ENCODE measurements at regions not wholly inside any gene's neighbourhood (a gene's known extent, or its start where the extent isn't known, plus 50 kb on each side); places are given as distances from the start of the nearest gene placed in this dataset.

GRCh38 chr13:65347420-65348030, 1882.6 kb downstream of the PCDH9 start:
- TF ChIP-seq RAD21 (IDR thresholded peaks at IDR 0.05; ENCODE audit: low read depth) (no peak), REST (IDR thresholded peaks at IDR 0.05; ENCODE audit: low read depth) (no peak), TEAD4 (IDR thresholded peaks at IDR 0.05) (no peak), NFIC (IDR thresholded peaks at IDR 0.05) (no peak), MAX (IDR thresholded peaks at IDR 0.05) (no peak), CEBPB (IDR thresholded peaks at IDR 0.05) (no peak), EGR1 (IDR thresholded peaks at IDR 0.05) (no peak), EP300 (IDR thresholded peaks at IDR 0.05; ENCODE audit: borderline replicate concordance) (no peak), TAF1 (IDR thresholded peaks at IDR 0.05; ENCODE audit: low read depth) (no peak), ZBTB7A (IDR thresholded peaks at IDR 0.05; ENCODE audit: low read depth) (no peak), USF1 (IDR thresholded peaks at IDR 0.05) (no peak)

- TF ChIP-seq EGR1 (IDR thresholded peaks at IDR 0.05) = no peak
- TF ChIP-seq EP300 (IDR thresholded peaks at IDR 0.05; ENCODE audit: borderline replicate concordance) = no peak
- no peak for TF ChIP-seq USF1 (IDR thresholded peaks at IDR 0.05)
- TF ChIP-seq CREB1 (IDR thresholded peaks at IDR 0.05; ENCODE audit: low read depth) = no peak
- TF ChIP-seq MAX (IDR thresholded peaks at IDR 0.05) = no peak
- no peak for TF ChIP-seq FOXM1 (IDR thresholded peaks at IDR 0.05; ENCODE audit: borderline replicate concordance, low read depth)
- TF ChIP-seq ZBTB7A (IDR thresholded peaks at IDR 0.05; ENCODE audit: low read depth) = no peak
- no peak for TF ChIP-seq TAF1 (IDR thresholded peaks at IDR 0.05; ENCODE audit: low read depth)
- no peak for TF ChIP-seq YY1 (IDR thresholded peaks at IDR 0.05; ENCODE audit: low read depth)
- no peak for TF ChIP-seq NFIC (IDR thresholded peaks at IDR 0.05)
- TF ChIP-seq CEBPB (IDR thresholded peaks at IDR 0.05) = no peak
- no peak for TF ChIP-seq TCF12 (IDR thresholded peaks at IDR 0.05; ENCODE audit: low read depth)
- TF ChIP-seq REST (IDR thresholded peaks at IDR 0.05; ENCODE audit: low read depth) = no peak
- no peak for TF ChIP-seq RAD21 (IDR thresholded peaks at IDR 0.05; ENCODE audit: low read depth)
- no peak for TF ChIP-seq TEAD4 (IDR thresholded peaks at IDR 0.05)
Observed at GRCh38 chr13:65343898-65344663, 1886.1 kb downstream of the PCDH9 start.

GRCh38 chr13:65342541-65343337, 1887.4 kb downstream of the PCDH9 start:
- no peak for TF ChIP-seq NFIC (IDR thresholded peaks at IDR 0.05)
- TF ChIP-seq YY1 (IDR thresholded peaks at IDR 0.05; ENCODE audit: low read depth) = no peak
- no peak for TF ChIP-seq FOXM1 (IDR thresholded peaks at IDR 0.05; ENCODE audit: borderline replicate concordance, low read depth)
- no peak for TF ChIP-seq USF1 (IDR thresholded peaks at IDR 0.05)
- no peak for TF ChIP-seq REST (IDR thresholded peaks at IDR 0.05; ENCODE audit: low read depth)
- no peak for TF ChIP-seq CEBPB (IDR thresholded peaks at IDR 0.05)
- TF ChIP-seq CREB1 (IDR thresholded peaks at IDR 0.05; ENCODE audit: low read depth) = no peak
- no peak for TF ChIP-seq EGR1 (IDR thresholded peaks at IDR 0.05)
